H1 (cell line): ENCODE measurements at regions not wholly inside any gene's neighbourhood (a gene's known extent, or its start where the extent isn't known, plus 50 kb on each side); places are given as distances from the start of the nearest gene placed in this dataset.

ENCODE experiments used
- CBX8 ChIP-seq: fragments of 300-800, 300-1000 bp; sonication (generic); IDR thresholded peaks from 2 replicates; pipeline ENCODE4 v1.7.1; 2016; ENCODE audit warnings: low read depth, low read length, borderline replicate concordance
- CTCF ChIP-seq, 3 experiments: IDR thresholded peaks; 1 replicate in 2 of 3; 2 replicates in 1 of 3; pipeline versions ENCODE4 v1.5.1 to v1.6.1; 2011; ENCODE audit warnings: low read length in 3 of 3, mild to moderate bottlenecking in 3 of 3, inconsistent platforms in 2 of 3, low read depth in 1 of 3, moderate library complexity in 1 of 3; ENCODE audit not compliant: insufficient read depth in 1 of 3; ENCODE audit errors: control extremely low read depth in 1 of 3
- MAX ChIP-seq: IDR thresholded peaks from 2 replicates; pipeline ENCODE4 v1.6.1; 2012; ENCODE audit warnings: inconsistent platforms

DNA sequence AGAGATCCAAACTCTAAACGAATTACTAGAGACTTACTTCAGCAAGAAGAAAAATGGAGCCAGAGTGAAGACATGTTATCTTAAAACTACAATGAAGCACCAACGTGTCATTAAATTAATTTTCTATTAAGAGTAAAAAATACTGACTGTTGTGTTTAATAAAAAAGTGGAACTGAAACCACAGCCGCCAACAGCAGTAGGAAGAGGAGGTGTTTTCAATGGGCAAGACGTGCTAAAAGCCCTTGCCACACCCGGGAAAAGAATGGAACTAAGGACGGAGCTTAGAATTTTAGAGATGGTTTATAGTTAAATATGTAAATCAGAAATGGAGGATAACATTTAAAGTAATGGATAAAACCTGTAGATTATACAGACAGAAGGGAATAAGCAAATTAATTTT is 608.7 kb downstream of the TFAP2A start:
- no peak for TF ChIP-seq MAX
- no peak for TF ChIP-seq CBX8
- TF ChIP-seq CTCF (IDR thresholded peaks at IDR 0.05; ENCODE audit: control extremely low read depth in 1 of 3, insufficient read depth in 1 of 3, low read depth in 1 of 3, low read length in 3 of 3), result no peak
